GM21360 (cell line): ENCODE measurements at regions not wholly inside any gene's neighbourhood (a gene's known extent, or its start where the extent isn't known, plus 50 kb on each side); places are given as distances from the start of the nearest gene placed in this dataset.
"Not testable (repeated sequence)": the region's sequence is repeated elsewhere in the genome, so short reads cannot be mapped to it uniquely, and the experiment has no call there.

Source experiments
- ATAC-seq: cut with Tn5 transposase; IDR thresholded peaks from one replicate; pipeline ENCODE4 v1.9.1; 2021; ENCODE audit warnings: mild to moderate bottlenecking, moderate library complexity; ENCODE audit not compliant: unreplicated experiment

DNA sequence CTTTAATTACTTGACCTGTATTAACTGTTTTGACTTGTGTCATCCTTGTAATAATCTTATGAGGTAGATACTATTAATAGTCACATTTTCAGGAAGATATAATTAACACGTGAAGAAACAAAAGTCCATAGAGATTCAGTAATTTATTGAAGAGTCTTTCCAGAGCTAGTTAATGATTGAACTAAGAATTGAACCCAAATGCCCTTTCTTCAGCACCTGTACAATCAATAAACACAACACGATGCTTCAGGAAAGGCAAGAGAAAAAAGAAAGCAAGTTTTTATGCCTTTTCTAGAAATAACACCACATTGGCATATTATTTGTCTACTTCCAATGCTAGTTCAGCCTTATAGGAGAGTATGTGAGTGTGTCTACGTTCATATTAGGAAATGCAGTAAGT, 399.6 kb downstream of the NAF1 start:
- no peak for ATAC-seq

DNA sequence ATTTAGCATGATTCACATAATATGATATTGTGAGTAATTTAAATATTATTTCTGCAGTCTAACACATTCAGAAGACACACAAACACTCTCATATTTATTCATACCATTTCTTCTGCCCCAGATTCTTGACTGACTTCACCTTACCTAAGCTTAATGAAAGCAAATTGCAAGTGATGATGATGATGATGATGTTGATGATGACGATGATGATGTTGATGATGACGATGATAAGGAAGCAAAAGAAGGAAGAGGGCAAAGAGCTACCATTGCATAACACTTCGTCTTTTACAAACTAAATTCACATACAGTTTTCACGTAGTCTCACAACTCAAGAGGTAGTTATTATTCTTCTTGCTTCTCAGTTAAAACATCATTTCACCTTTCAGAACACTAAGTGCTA, 404.7 kb downstream of the NAF1 start:
- no peak for ATAC-seq

DNA sequence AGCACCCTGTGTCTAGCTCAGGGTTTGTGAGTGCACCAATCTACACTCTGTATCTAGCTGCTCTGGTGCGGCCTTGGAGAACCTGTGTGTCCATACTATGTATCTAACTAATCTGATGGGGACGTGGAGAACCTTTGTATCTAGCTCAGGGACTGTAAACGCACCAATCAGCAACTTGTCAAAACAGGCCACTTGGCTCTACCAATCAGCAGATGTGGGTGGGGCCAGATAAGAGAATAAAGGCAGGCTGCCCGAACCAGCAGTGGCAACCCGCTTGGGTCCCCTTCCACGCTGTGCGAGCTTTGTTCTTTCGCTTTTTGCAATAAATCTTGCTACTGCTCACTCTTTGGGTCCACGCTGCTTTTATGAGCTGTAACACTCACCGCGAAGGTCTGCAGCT, 426.5 kb downstream of the NAF1 start:
- ATAC-seq: not testable (repeated sequence)

DNA sequence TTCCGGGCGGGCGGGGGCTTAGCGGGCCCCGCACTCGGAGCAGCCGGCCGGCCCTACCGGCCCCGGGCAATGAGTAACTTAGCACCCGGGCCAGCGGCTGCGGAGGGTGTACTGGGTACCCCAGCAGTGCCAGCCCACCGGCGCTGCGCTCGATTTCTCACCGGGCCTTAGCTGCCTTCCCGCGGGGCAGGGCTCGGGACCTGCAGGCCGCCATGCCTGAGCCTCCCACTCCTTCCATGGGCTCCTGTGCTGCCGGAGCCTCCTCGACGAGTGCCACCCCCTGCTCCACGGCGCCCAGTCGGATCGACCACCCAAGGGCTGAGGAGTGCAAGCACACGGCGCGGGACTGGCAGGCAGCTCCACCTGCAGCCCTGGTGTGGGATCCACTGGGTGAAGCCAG, 427.1 kb downstream of the NAF1 start:
- not testable (repeated sequence) for ATAC-seq

DNA sequence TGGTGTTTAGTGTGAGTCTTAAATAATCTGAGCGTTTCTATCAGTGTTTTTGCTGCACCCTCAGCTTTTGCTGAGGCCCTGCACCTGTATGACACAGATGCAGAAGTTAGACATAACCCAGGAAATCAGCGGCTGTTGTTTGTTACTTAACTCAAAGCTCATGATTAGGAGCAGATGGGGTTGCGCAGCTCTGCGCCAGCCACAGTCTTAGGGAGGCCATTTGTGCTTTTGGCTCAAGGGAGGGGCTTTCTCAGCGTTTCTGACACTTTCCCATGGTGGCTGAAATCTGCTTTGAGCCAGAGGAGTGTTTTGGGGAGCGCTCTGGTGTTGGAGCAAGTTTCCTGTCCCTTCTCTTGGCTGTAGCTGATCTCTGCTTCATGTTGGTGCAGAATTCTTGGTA, 433.8 kb downstream of the NAF1 start:
- ATAC-seq: no peak

DNA sequence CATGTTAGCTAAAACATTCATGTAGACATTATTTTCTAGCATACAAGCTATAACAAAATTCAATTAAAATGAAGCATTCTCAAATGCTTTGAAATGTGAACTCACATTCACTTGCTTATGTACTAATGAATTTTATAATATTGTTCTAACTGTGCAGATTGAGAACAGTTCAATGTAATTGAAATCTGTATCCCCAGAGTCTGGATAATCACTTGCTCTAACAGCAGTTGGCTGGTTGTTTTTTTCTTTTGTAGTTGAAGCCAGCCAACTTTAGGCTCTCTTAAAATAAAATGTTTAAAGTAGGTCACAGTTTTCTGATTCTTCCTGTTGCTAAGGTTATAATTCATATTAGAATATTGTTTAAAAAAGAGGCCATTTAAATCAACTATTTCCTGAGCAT, 438.9 kb downstream of the NAF1 start:
- no peak for ATAC-seq

DNA sequence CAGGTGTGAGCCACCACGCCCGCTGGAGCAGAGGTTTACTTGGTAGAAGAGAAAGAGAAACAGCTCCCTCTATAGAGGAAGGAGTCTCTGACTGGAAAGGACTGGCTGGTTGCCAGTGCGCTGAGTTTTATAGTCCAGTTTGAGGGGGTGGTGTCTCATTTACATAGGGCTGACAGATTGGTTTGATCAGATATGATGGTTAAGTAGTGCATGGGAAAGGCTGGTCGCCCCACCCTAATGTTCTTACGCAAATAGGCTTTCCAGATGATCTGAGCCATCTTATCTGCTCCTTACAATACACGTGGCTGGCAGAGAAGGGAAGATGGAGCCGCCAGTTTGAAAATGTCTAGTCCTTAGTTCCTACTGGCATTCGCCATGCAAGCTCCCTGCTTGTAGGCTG, 439.5 kb downstream of the NAF1 start:
- no peak for ATAC-seq

DNA sequence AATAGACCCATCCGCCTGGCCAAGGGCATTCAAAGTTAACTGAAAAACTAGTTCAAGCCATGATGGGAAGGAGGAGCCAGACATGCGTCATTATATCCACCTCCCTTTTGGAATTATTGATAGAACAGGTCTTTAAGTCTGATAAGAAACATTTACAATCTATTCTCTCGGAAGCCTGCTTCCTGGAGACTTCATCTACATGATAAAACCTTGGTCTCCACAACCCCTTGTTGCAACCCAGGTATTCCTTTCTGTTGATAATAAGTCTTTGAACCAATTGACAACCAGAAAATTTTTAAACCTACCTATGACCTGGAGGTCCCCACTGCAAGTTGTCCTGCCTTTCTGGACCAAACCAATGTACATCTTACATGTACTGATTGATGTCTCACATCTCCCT, 451.3 kb downstream of the NAF1 start:
- ATAC-seq: no peak

DNA sequence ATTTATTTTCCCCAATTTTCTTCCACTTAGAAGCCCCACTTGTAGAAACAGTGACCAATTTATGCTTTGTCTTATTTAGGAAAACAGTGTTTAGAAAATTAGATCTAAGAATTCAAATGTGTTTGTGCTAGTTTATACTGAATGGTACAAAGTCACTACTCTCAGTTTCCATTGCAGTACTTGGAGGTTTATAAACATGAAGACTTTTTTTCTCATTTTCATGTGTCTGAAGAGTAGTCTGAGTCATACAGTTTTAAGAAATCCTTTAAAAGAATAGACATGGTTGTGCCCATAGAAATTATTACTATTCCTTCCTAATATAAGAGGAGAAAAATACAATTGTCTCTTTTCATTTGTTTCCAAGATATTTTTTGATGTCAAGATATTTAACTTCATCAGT, 458.7 kb downstream of the NAF1 start:
- ATAC-seq: no peak

DNA sequence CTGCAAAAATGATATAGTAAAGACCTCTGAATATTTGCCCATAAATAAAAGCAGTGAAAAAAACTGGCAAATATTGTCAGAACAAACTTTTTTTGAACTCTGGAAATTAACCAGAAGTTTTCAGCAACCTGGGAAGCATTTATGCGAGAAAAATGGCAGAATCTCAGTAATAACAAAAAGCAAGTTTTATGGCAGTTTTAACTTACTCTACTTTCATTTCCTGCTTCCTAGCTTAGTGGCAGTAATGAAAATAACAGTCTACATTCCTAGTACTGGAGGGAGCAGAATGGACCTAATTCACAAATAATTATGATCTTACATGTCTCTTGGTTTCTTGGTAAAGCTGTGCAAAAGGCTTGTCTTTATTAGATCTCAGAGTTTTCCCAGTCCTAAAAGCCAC, 460.1 kb downstream of the NAF1 start:
- ATAC-seq: no peak

DNA sequence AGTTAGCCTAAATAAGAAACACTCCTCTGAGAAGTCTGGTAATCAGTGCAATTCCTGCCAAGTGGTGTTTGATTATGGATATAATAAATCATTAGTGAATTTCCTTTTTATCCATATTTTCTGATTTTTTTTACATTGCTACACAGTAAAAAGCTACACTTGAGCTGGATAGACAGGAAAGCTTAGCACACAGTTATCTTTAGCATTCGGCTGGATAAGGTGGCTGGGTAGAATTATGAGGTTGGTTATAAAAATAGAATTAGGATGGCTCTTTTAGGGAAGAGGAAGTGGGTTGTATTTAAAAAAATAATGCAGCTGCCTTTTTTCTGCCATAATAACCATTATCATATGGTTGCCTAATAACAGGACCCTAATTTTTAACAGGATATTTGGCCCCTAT, 460.6 kb downstream of the NAF1 start:
- ATAC-seq: no peak

DNA sequence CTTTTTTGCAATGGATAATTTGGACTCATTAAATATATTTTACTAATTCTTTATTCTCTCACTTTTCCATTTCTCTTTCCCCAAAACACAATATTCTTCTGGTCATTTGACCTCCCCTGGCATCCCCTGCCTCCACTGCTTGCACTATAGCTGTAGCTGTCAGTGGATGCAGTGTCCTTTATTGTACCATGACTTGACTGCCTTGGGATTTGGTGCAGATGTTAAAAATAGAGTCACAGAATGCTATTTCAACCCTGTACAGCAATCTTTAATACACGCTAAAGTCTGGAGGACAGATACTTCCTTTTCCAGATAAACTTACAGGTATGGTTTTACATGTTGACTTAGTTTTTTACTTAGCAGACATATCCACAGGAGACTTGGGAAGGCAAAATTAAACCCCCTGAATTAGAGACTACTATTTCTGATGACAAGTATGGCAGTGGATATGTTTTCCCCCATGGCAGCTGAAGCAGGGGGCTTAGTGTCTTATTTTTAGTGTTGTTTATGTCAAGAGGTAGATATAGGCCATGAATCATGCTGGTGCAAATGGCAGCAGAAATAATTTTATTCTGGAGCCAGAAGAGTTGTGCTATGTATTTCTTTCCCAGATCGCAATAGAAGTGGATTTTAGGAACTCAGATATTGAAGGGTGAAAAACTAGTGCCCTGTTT, 461.4 kb downstream of the NAF1 start:
- no peak for ATAC-seq

DNA sequence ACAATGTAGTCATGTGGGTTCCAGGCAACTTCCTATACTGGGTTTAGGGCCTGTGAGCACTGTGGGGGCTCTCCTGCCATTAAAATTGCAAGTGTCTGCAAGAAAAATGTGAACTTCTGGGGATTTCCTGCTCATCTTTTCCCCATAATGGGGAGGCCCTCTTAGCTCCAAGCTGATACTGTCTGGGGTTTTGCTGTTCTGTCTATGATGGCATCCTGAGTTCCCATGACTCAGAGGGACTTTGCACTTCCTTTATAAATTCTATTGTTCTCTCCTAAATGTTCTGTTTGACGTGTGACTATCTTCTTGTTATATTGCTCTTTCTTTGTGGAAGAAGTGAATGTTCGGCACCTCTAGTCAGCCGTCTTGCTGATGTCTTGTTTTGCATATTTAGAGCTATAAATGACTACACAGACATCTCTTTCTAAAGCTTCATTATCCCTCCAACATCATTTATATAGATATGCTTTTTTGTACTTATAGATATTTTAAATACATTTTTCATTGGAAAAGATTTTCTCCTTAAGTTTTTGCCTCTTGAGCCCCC, 465.8 kb downstream of the NAF1 start:
- peak; percentile 45 for ATAC-seq

DNA sequence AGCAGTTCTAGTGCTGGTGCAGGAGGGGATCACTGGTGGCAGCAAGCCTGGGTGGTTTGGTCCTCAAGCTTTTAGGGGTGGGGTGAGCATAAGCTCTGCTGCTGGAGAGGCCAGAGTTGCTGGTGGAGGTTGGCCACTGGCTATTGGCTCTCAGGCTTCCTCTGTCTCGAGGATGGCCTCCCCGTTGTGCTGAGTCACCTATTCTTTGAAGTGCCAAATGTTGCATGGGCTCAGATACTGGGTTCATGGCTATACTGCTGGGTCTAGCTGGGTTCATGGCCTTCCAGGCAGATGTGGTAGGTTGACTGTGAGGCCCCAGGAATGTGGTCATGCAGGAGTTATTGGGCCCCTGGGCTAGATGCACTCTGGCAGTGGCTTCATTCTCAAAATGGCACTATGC, 466.3 kb downstream of the NAF1 start:
- no peak for ATAC-seq

DNA sequence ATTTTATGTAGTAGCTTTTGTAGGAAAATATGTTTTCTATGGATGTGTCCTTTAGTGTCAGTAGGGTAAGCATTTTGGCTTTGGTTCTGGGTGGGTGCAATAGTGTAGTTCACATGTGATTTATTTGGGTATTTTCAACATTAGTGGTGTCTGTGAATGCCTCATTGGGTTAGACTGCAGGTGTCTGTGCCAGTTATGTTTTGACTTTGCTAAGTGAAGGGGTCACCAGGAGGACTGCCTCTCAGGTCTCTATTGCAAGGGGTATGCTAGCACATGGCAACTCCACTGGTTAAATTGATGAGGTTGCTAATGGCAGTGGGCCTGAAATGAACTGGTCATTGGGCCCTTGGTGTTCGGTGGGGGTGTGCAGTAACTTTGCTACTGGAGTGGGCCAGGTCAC, 467.1 kb downstream of the NAF1 start:
- ATAC-seq: no peak

DNA sequence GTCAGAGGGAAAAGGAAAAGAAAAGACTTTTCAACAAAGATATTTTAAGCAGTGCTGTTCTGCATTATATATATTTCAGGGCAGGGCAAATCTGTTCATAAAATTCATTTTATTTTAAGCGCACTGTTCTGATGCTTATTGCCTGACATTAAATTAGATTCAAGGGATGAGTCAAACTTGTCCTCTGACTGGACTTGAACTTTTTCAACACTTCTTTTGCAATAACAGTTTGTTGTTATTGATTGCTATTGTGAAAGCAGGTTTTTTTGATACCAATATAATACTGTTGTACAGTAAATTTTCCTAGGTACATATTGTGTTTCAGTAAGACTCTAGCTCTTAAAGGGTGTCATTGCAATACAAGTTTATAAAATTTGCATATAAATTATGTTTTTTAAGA, 481.3 kb downstream of the NAF1 start:
- no peak for ATAC-seq

DNA sequence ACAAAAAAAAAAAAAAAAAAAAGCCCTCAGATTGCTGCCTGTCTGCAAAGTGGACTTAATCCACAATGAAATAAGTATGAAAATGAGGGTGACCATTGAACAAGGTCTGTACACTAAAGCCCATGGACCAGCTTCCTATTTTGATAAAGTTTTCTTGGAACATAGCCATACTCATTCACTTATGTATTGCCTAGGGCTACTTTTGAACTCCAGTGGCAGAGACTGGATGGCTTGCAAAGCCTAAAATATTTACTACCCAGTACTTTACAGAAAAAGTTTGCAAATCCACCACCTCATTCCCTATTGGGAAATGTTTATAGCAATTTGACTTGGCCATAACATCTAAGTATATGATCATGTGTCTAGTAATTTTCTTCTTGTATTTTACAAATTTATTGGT, 481.7 kb downstream of the NAF1 start:
- ATAC-seq: no peak

DNA sequence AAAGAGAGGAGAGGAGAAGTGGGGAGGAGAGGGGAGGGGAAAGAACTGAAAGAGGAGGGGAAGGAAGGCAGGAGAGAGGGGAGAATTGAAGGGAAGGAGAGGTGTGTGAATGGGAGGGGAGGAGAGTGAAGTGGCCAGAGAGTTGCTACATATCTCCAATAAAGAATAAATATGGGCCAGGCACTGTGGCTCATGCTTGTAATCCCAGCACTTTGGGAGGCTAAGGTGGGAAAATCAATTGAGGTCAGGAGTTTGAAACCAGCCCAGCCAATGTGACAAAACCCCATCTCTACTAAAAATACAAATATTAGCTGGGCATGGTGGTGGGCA, 482.4 kb downstream of the NAF1 start:
- ATAC-seq: no peak

DNA sequence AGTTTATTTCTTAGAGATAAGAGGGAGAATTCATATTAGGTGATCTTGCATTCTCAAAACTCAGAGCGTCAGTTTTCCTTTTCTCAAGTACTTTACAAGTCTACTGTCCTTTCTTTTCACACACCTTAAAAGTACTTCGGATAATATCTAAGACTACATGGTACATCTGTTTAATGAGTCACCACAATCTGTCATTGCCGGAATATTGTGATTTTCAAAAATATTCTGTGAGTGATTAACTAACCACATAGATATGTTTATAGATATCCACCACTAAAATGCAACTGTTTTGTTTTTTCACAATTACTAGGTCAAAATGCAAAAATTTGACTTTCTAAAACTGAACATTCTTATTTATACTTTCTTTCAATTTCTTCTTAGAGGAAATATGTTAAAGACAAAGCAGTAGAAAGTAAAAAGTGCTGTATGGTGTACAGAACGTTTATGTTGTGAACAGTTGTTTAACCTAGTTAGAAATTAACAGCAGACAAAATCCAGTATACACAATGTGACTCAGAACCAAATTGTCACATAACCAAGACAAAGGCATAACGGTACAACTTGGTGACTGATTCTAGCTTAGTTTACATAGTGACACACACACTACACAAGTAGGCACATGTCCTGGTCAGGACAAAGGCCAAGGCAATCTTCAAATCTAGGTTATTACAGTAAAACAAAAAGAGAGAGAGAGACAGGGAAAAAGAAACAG, 482.9 kb downstream of the NAF1 start:
- no peak for ATAC-seq

DNA sequence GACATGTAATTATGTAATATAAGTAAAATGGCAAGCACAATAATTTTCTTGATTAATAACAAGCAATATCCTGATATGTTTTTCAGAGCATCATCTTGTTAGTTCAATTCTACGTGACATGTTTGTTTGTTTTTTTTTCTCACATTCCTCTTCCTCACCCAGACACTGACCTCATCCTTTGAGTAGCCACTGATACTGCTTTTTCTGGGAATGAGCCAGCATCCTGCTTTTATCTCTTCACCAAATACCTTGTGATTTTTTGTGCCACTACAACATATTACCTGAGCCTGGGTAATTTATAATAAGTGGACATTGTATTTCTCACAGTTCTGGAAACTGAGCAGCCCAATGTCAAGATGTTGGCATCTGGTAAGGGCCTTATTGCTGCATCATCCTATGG, 484.0 kb downstream of the NAF1 start:
- ATAC-seq: no peak

DNA sequence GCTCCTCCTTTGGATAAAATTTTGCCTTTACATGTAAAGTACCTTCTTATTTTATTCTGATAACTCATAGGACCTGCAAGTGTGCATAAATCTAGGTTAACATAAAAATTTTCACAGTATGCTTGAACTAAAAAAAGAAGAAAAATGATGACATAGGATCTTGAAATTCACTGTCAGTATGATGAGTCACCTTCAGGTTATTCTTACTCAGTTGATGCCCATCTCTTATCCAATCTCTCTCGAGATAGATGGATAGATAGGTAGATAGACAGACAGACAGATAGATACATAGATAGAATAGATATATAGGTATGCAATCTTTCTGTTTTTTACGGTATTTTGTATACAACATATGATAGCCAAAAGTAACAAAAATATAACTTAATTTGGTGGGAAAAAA, 485.5 kb downstream of the NAF1 start:
- ATAC-seq: no peak

DNA sequence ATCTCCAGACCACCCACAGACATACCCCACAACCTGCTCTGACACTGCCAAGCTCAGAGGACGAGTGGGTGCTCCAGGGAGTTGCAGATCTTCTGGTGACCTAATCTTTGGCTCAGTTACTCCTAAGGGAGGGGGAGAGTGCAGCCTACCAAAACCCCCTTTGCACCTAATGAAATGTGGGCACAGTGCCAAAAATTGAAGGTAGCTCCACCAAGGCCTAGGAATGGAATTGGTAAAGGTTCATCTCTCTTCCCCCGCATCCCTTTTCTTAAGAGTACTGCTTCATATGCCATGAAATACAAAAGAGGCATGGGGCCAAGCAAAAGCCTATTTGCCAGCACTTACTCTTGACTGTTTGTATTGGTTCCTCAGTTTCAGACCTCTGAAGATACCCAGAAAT, 491.0 kb downstream of the NAF1 start:
- no peak for ATAC-seq

DNA sequence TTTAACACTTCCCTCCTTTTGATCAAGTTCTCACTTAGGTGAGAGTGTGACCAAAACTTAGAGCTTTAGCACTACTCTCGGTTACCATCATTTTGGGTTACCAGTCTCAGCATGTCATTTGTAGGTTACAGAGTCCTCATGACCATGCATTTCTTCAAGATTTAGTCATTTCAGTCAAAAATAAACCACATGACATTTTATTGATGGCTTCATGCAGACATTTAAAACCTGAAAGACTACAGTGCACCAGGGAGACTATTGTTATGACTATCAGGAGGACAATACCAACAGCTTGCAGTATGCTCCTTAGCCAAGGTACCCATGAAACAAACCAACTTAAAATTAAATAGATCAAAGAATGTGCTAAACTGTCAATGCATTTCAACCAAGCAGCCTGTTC, 498.1 kb upstream of the FSTL5 start:
- no peak for ATAC-seq
